SKM-1 treated with dmso at 0.1 percent for 144 hours (cell line): ENCODE measurements at regions not wholly inside any gene's neighbourhood (a gene's known extent, or its start where the extent isn't known, plus 50 kb on each side); places are given as distances from the start of the nearest gene placed in this dataset.
"Not testable (repeated sequence)": the region's sequence is repeated elsewhere in the genome, so short reads cannot be mapped to it uniquely, and the experiment has no call there.

Experiments used
- DNase-seq: peaks from one replicate; lab custom pipeline; 2025; ENCODE audit not compliant: unreplicated experiment; lab: John Stamatoyannopoulos, UW

- no peak for DNase-seq
Observed at GRCh38 chr12:78331753-78332152, 501.1 kb downstream of the NAV3 start.

- DNase-seq, result no peak
Observed at GRCh38 chr12:78338054-78338785, 507.5 kb downstream of the NAV3 start.

- no peak for DNase-seq
Observed at GRCh38 chr12:78340406-78340805, 509.7 kb downstream of the NAV3 start.

- DNase-seq, result no peak
Observed at GRCh38 chr12:78343657-78344056, 513.0 kb downstream of the NAV3 start.

GRCh38 chr12:78359520-78359919 is 505.1 kb upstream of the SYT1 start:
- no peak for DNase-seq

- no peak for DNase-seq
Observed at GRCh38 chr12:78361683-78362082, 502.9 kb upstream of the SYT1 start.

- no peak for DNase-seq
Observed at GRCh38 chr12:78371284-78371683, 493.3 kb upstream of the SYT1 start.

- no peak for DNase-seq
Observed at GRCh38 chr12:78375461-78375860, 489.1 kb upstream of the SYT1 start.

GRCh38 chr12:78376257-78376656 is 488.3 kb upstream of the SYT1 start:
- DNase-seq, result no peak

- DNase-seq, result not testable (repeated sequence)
Observed at GRCh38 chr12:78379065-78379464, 485.5 kb upstream of the SYT1 start.

GRCh38 chr12:78383414-78383813 is 481.2 kb upstream of the SYT1 start:
- no peak for DNase-seq

GRCh38 chr12:78384541-78384940 is 480.0 kb upstream of the SYT1 start:
- no peak for DNase-seq

- DNase-seq, result no peak
Observed at GRCh38 chr12:78385541-78385940, 479.0 kb upstream of the SYT1 start.

GRCh38 chr12:78386871-78387270 is 477.7 kb upstream of the SYT1 start:
- no peak for DNase-seq

GRCh38 chr12:78387721-78388120 is 476.9 kb upstream of the SYT1 start:
- no peak for DNase-seq

- DNase-seq, result no peak
Observed at GRCh38 chr12:78388461-78388860, 476.1 kb upstream of the SYT1 start.

- no peak for DNase-seq
Observed at GRCh38 chr12:78390920-78391319, 473.7 kb upstream of the SYT1 start.

GRCh38 chr12:78392918-78393317 is 471.7 kb upstream of the SYT1 start:
- no peak for DNase-seq

- DNase-seq, result no peak
Observed at GRCh38 chr12:78395961-78396360, 468.6 kb upstream of the SYT1 start.

GRCh38 chr12:78396538-78396937 is 468.0 kb upstream of the SYT1 start:
- no peak for DNase-seq

- DNase-seq, result no peak
Observed at GRCh38 chr12:78398750-78399149, 465.8 kb upstream of the SYT1 start.

GRCh38 chr12:78402366-78403134 is 462.0 kb upstream of the SYT1 start:
- DNase-seq, result no peak

GRCh38 chr12:78403136-78403535 is 461.4 kb upstream of the SYT1 start:
- no peak for DNase-seq
